Liver (tissue), 7 donors: ENCODE measurements at regions not wholly inside any gene's neighbourhood (a gene's known extent, or its start where the extent isn't known, plus 50 kb on each side); places are given as distances from the start of the nearest gene placed in this dataset.

Experiments
- DNase-seq: peaks from one replicate; pipeline ENCODE4 v3.0.0-alpha.2; 2017; ENCODE audit warnings: low spot score
- H3K27ac ChIP-seq, 2 donors: one replicate each; pipeline ENCODE4 v1.7.0; 2013; ENCODE audit warnings: inconsistent platforms in 2 of 2, low read length in 2 of 2, control low read depth in 1 of 2, low read depth in 1 of 2, mild to moderate bottlenecking in 1 of 2
- H3K27me3 ChIP-seq, 4 donors: one replicate each; pipeline versions ENCODE4 v1.6.1 to v1.7.0; 2013; ENCODE audit warnings: low read length in 3 of 4, inconsistent platforms in 1 of 4, mild to moderate bottlenecking in 1 of 4, moderate library complexity in 1 of 4; ENCODE audit not compliant: control insufficient read depth in 4 of 4, insufficient read depth in 4 of 4
- H3K36me3 ChIP-seq, 4 donors: one replicate each; pipeline versions ENCODE4 v1.6.1 to v1.7.0; 2013; ENCODE audit warnings: low read length in 3 of 4, mild to moderate bottlenecking in 3 of 4, low read depth in 1 of 4, moderate library complexity in 1 of 4; ENCODE audit not compliant: control insufficient read depth in 4 of 4, insufficient read depth in 3 of 4
- H3K4me1 ChIP-seq, 4 donors: one replicate each; pipeline versions ENCODE4 v1.6.1 to v1.7.0; 2013; ENCODE audit warnings: low read length in 3 of 4, mild to moderate bottlenecking in 3 of 4, moderate library complexity in 1 of 4; ENCODE audit not compliant: control insufficient read depth in 4 of 4, insufficient read depth in 4 of 4
- H3K4me3 ChIP-seq, 3 donors: one replicate each; pipeline versions ENCODE4 v1.6.1 to v1.7.0; 2013; ENCODE audit warnings: low read length in 3 of 3, control low read depth in 1 of 3, low read depth in 1 of 3, mild to moderate bottlenecking in 1 of 3
- H3K9ac ChIP-seq, 2 donors: one replicate each; pipeline ENCODE4 v1.7.0; 2013; ENCODE audit warnings: low read length in 2 of 2, mild to moderate bottlenecking in 2 of 2, moderate library complexity in 2 of 2, control low read depth in 1 of 2, low read depth in 1 of 2
- H3K9me3 ChIP-seq, 4 donors: one replicate each; pipeline versions ENCODE4 v1.6.1 to v1.7.0; 2013; ENCODE audit warnings: low read length in 3 of 4; ENCODE audit not compliant: control insufficient read depth in 4 of 4
- EGR1 ChIP-seq, 2 donors: IDR thresholded peaks; 2 replicates each; pipeline ENCODE4 v1.6.1; 2016 to 2018; ENCODE audit warnings: antibody characterized with exemption in 2 of 2, low read depth in 2 of 2
- FOXA1 ChIP-seq: IDR thresholded peaks from 2 replicates; pipeline ENCODE4 v1.6.1; 2016; ENCODE audit warnings: antibody characterized with exemption
- FOXA2 ChIP-seq: IDR thresholded peaks from 2 replicates; pipeline ENCODE4 v1.6.1; 2016; ENCODE audit warnings: antibody characterized with exemption
- GABPA ChIP-seq, 2 donors: IDR thresholded peaks in 1 of 2; conservative IDR thresholded peaks in 1 of 2; 2 replicates each; pipeline ENCODE4 v1.6.1; 2016; ENCODE audit warnings: antibody characterized with exemption in 2 of 2, mild to moderate bottlenecking in 1 of 2, moderate library complexity in 1 of 2
- HNF4A ChIP-seq, 2 donors: conservative IDR thresholded peaks; 2 replicates each; pipeline ENCODE4 v1.6.1; 2016; ENCODE audit warnings: antibody characterized with exemption in 2 of 2, mild to moderate bottlenecking in 2 of 2
- HNF4G ChIP-seq: IDR thresholded peaks from 2 replicates; pipeline ENCODE4 v1.6.1; 2016; ENCODE audit warnings: antibody characterized with exemption
- JUND ChIP-seq, 2 donors: IDR thresholded peaks; 2 replicates each; pipeline ENCODE4 v1.6.1; 2016; ENCODE audit warnings: antibody characterized with exemption in 2 of 2
- MAX ChIP-seq: IDR thresholded peaks from 2 replicates; pipeline ENCODE4 v1.6.1; 2016; ENCODE audit warnings: antibody characterized with exemption
- NR2F2 ChIP-seq: IDR thresholded peaks from 2 replicates; pipeline ENCODE4 v1.6.1; 2016; ENCODE audit warnings: antibody characterized with exemption
- RAD21 ChIP-seq, 2 donors: IDR thresholded peaks; 2 replicates each; pipeline ENCODE4 v1.6.1; 2016; ENCODE audit warnings: antibody characterized with exemption in 2 of 2, mild to moderate bottlenecking in 2 of 2
- REST ChIP-seq: IDR thresholded peaks from 2 replicates; pipeline ENCODE4 v1.6.1; 2016; ENCODE audit warnings: antibody characterized with exemption, mild to moderate bottlenecking
- RXRA ChIP-seq, 2 donors: IDR thresholded peaks; 2 replicates each; pipeline ENCODE4 v1.6.1; 2017 to 2018; ENCODE audit warnings: antibody characterized with exemption in 2 of 2, mild to moderate bottlenecking in 1 of 2
- SP1 ChIP-seq: IDR thresholded peaks from 2 replicates; pipeline ENCODE4 v1.6.1; 2018; ENCODE audit warnings: antibody characterized with exemption, mild to moderate bottlenecking
- TAF1 ChIP-seq: conservative IDR thresholded peaks from 2 replicates; pipeline ENCODE4 v1.6.1; 2016; ENCODE audit warnings: antibody characterized with exemption, mild to moderate bottlenecking
- YY1 ChIP-seq: IDR thresholded peaks from 2 replicates; pipeline ENCODE4 v1.6.1; 2016; ENCODE audit warnings: antibody characterized with exemption, mild to moderate bottlenecking
- WGBS: extraction: QIAGEN DNeasy Blood & Tissue Kit; methylation state at CpG from one replicate; pipeline ENCODE4 v1.1.7; 2013; 5-methylcytosine and 5-hydroxymethylcytosine counted together
- TF ChIP-seq, protein P1 (sequence below): IDR thresholded peaks from 2 replicates; pipeline ENCODE4 v1.6.1; 2016; ENCODE audit warnings: antibody characterized with exemption
- TF ChIP-seq, protein P2 (sequence below): IDR thresholded peaks from 2 replicates; pipeline ENCODE4 v1.6.1; 2016; ENCODE audit warnings: antibody characterized with exemption
- donor health status: healthy.
- donor health status: healthy.
- donor health status: healthy.
- donor health status: healthy.

GRCh38 chr6:164661716-164662115 lies 647.7 kb downstream of the C6orf118 start:
- Histone ChIP-seq H3K36me3 (no peaks in the 10 kb centered on the region), H3K27me3 (no peaks in the 10 kb centered on the region), H3K27ac (no peak overlapping the region), H3K4me3 (no peak overlapping the region), H3K9ac (no peak overlapping the region), H3K9me3 (no peaks in the 10 kb centered on the region), H3K4me1 (no peaks in the 10 kb centered on the region)
- WGBS = 66% methylated on average over 3 of the region's 3 CpGs
- TF ChIP-seq HNF4G (no peak), JUND (IDR thresholded peaks at IDR 0.05) (no peak), HNF4A (conservative IDR thresholded peaks at IDR 0.05) (no peak), SP1 (no peak), YY1 (no peak)
- no peak for DNase-seq

DNA sequence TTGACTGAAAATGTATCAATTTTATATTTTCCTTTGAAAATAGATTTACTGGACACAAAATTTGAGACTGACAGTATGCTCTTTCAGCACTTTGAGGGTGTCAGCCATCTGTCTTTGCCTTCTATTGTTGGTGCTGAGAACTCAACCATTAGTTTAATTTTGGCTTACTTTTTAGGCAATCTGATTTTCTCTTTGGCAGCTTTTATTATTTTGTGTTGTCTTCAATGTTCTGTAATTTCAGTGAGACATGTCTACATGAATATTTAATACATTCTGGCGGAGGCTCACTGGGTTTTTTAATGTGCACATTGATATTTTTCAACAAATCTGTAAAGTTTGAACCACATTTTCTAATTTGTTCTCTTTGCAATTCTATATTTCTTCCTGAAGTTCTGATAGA lies 648.6 kb downstream of the C6orf118 start:
- H3K9me3 ChIP-seq = no peaks in the 10 kb centered on the region
- H3K27ac ChIP-seq = no peak overlapping the region
- TF ChIP-seq NR2F2 (no peak), JUND (IDR thresholded peaks at IDR 0.05) (no peak), FOXA2 (no peak), YY1 (no peak), TAF1 (no peak), HNF4A (conservative IDR thresholded peaks at IDR 0.05) (no peak), RAD21 (IDR thresholded peaks at IDR 0.05) (no peak), REST (no peak), SP1 (no peak), RXRA (IDR thresholded peaks at IDR 0.05) (no peak), GABPA (IDR thresholded peaks at IDR 0.05 in 1 of 2, conservative IDR thresholded peaks at IDR 0.05 in 1 of 2) (no peak), MAX (no peak), FOXA1 (no peak), HNF4G (no peak)
- TF ChIP-seq, protein P1, sequence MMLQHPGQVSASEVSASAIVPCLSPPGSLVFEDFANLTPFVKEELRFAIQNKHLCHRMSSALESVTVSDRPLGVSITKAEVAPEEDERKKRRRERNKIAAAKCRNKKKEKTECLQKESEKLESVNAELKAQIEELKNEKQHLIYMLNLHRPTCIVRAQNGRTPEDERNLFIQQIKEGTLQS = no peak
- no peaks in the 10 kb centered on the region for H3K36me3 ChIP-seq
- H3K4me3 ChIP-seq = no peak overlapping the region
- WGBS = 65% methylated on average over 1 of the region's 1 CpG
- no peak for DNase-seq
- H3K27me3 ChIP-seq = no peaks in the 10 kb centered on the region
- no peak overlapping the region for H3K9ac ChIP-seq
- no peaks in the 10 kb centered on the region for H3K4me1 ChIP-seq

GRCh38 chr6:164640956-164641355 lies 668.4 kb downstream of the C6orf118 start:
- H3K9me3 ChIP-seq = peaks cover 0 to 3% (median 0%) of the 10 kb centered on the region in 4 donors
- H3K27me3 ChIP-seq = no peaks in the 10 kb centered on the region
- no peak overlapping the region for H3K27ac ChIP-seq
- no peak overlapping the region for H3K4me3 ChIP-seq
- 60% methylated on average over 4 of the region's 4 CpGs for WGBS
- no peaks in the 10 kb centered on the region for H3K36me3 ChIP-seq
- DNase-seq = no peak
- H3K4me1 ChIP-seq = no peaks in the 10 kb centered on the region
- H3K9ac ChIP-seq = no peak overlapping the region
- TF ChIP-seq JUND (IDR thresholded peaks at IDR 0.05) = no peak
- no peak for TF ChIP-seq HNF4A (conservative IDR thresholded peaks at IDR 0.05)
- TF ChIP-seq, protein P2, sequence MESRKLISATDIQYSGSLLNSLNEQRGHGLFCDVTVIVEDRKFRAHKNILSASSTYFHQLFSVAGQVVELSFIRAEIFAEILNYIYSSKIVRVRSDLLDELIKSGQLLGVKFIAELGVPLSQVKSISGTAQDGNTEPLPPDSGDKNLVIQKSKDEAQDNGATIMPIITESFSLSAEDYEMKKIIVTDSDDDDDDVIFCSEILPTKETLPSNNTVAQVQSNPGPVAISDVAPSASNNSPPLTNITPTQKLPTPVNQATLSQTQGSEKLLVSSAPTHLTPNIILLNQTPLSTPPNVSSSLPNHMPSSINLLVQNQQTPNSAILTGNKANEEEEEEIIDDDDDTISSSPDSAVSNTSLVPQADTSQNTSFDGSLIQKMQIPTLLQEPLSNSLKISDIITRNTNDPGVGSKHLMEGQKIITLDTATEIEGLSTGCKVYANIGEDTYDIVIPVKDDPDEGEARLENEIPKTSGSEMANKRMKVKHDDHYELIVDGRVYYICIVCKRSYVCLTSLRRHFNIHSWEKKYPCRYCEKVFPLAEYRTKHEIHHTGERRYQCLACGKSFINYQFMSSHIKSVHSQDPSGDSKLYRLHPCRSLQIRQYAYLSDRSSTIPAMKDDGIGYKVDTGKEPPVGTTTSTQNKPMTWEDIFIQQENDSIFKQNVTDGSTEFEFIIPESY = no peak
- TF ChIP-seq TAF1 = no peak
- TF ChIP-seq, protein P1 = no peak
- no peak for TF ChIP-seq FOXA2
- no peak for TF ChIP-seq EGR1 (IDR thresholded peaks at IDR 0.05; ENCODE audit: low read depth in 2 of 2)
- no peak for TF ChIP-seq REST
- no peak for TF ChIP-seq YY1
- no peak for TF ChIP-seq SP1
- TF ChIP-seq NR2F2 = no peak
- no peak for TF ChIP-seq GABPA (IDR thresholded peaks at IDR 0.05 in 1 of 2, conservative IDR thresholded peaks at IDR 0.05 in 1 of 2)
- TF ChIP-seq RAD21 (IDR thresholded peaks at IDR 0.05) = no peak
